Neutrophil (primary cell): ENCODE measurements at regions not wholly inside any gene's neighbourhood (a gene's known extent, or its start where the extent isn't known, plus 50 kb on each side); places are given as distances from the start of the nearest gene placed in this dataset.

Source experiments
- H3K27ac ChIP-seq: fragments of 200-600 bp; sonication (generic); 2 replicates; pipeline ENCODE4 v1.5.1; 2016; ENCODE audit warnings: mild to moderate bottlenecking, moderate library complexity
- H3K27me3 ChIP-seq: fragments of 200-600 bp; sonication (generic); 2 replicates; pipeline ENCODE4 v1.6.0; 2016; ENCODE audit warnings: mild to moderate bottlenecking
- H3K36me3 ChIP-seq: fragments of 200-600 bp; sonication (generic); 2 replicates; pipeline ENCODE4 v1.5.1; 2017
- H3K4me1 ChIP-seq, 2 experiments: fragments of 200-600 bp in 1 of 2; sonication (generic) in 1 of 2; 1 replicate in 1 of 2; 2 replicates in 1 of 2; pipeline versions ENCODE4 v1.5.1 to v1.6.1; 2013 to 2016; ENCODE audit warnings: low read depth in 1 of 2, low read length in 1 of 2, mild to moderate bottlenecking in 1 of 2, moderate library complexity in 1 of 2; ENCODE audit not compliant: control insufficient read depth in 1 of 2, insufficient read depth in 1 of 2
- H3K4me3 ChIP-seq, 2 experiments: fragments of 200-600 bp in 1 of 2; sonication (generic) in 1 of 2; 1 replicate in 1 of 2; 2 replicates in 1 of 2; pipeline ENCODE4 v1.5.1; 2013 to 2016; ENCODE audit warnings: low read depth in 1 of 2, low read length in 1 of 2, mild to moderate bottlenecking in 1 of 2, moderate library complexity in 1 of 2
- H3K9me3 ChIP-seq: fragments of 200-600 bp; sonication (generic); 2 replicates; pipeline ENCODE4 v1.5.1; 2016
- TF ChIP-seq, protein P1 (sequence below): fragments of 200-600 bp; sonication (generic); IDR thresholded peaks from 2 replicates; pipeline ENCODE4 v1.5.1; 2016; ENCODE audit warnings: antibody characterized with exemption

DNA sequence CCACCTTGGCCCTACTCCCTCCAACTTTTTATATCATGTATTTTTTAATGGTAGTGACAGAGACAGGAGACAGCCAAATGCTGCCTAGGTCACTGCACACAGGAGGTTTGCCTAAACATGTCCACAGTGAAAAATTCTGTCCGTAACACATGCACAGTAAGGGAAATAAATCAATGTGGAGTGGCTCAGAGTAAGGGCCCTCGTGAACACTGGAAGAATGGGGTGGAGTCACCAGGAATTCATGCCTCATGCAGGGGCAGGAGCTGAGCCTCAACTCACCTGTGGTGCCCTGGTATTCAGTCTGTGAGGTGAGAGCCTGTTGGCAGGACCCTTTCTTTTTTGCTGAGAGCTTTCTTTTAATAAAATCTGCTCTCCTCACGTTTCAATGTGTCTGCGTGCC lies 289.1 kb downstream of the TGFB2 start:
- H3K4me1 ChIP-seq = no peaks in the 10 kb centered on the region
- H3K36me3 ChIP-seq = no peaks in the 10 kb centered on the region
- no peak overlapping the region for H3K4me3 ChIP-seq
- no peaks in the 10 kb centered on the region for H3K9me3 ChIP-seq
- no peaks in the 10 kb centered on the region for H3K27me3 ChIP-seq
- H3K27ac ChIP-seq = no peak overlapping the region
- TF ChIP-seq, protein P1, sequence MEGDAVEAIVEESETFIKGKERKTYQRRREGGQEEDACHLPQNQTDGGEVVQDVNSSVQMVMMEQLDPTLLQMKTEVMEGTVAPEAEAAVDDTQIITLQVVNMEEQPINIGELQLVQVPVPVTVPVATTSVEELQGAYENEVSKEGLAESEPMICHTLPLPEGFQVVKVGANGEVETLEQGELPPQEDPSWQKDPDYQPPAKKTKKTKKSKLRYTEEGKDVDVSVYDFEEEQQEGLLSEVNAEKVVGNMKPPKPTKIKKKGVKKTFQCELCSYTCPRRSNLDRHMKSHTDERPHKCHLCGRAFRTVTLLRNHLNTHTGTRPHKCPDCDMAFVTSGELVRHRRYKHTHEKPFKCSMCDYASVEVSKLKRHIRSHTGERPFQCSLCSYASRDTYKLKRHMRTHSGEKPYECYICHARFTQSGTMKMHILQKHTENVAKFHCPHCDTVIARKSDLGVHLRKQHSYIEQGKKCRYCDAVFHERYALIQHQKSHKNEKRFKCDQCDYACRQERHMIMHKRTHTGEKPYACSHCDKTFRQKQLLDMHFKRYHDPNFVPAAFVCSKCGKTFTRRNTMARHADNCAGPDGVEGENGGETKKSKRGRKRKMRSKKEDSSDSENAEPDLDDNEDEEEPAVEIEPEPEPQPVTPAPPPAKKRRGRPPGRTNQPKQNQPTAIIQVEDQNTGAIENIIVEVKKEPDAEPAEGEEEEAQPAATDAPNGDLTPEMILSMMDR = no peak

DNA sequence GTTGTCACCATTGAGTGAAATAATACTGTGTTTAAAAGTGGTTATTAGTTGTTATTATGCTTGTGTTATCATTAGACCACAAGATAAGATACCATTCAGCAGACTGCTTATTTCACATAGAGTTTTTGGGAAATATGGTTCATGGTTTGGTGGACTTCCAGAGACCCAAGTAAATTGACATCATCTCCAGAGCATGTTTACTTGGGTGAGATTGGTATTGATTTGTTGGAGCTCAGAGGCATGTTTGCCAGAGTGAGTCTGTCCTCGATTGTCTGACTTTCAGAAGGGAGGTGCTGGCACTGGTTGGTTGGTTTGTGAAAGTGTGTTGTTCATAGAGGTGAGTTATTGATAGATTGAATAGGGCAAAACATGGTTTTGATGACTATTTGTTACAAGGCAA lies 291.4 kb downstream of the TGFB2 start:
- Histone ChIP-seq H3K27ac (no peak overlapping the region), H3K36me3 (no peaks in the 10 kb centered on the region), H3K27me3 (no peaks in the 10 kb centered on the region), H3K4me3 (no peak overlapping the region), H3K4me1 (no peaks in the 10 kb centered on the region), H3K9me3 (no peaks in the 10 kb centered on the region)
- TF ChIP-seq, protein P1 = no peak

DNA sequence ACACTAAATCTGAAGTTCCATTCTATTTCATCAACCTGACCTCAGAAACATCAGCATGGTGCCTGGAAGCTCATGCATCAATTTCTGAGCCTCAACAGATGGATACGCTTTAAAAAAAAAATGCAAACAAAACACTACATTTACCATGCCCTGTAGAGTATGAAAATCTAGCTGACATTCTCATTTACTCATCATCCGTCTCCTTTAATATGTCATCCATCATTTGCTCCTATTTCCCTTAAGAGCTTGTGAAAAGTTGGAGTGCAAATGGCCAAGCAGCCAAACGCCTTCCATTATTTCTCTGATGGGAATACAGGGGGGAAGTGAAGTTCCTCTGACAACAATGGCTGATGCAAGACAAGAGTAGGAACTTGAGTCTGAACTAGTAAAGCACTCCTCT lies 295.0 kb downstream of the TGFB2 start:
- H3K27ac ChIP-seq = no peak overlapping the region
- no peak overlapping the region for H3K4me3 ChIP-seq
- H3K9me3 ChIP-seq = no peaks in the 10 kb centered on the region
- no peaks in the 10 kb centered on the region for H3K36me3 ChIP-seq
- TF ChIP-seq, protein P1 = no peak
- no peaks in the 10 kb centered on the region for H3K27me3 ChIP-seq
- H3K4me1 ChIP-seq = no peaks in the 10 kb centered on the region

- TF ChIP-seq, protein P1 = no peak
- Histone ChIP-seq H3K9me3 (no peaks in the 10 kb centered on the region), H3K36me3 (no peaks in the 10 kb centered on the region), H3K4me1 (no peaks in the 10 kb centered on the region), H3K27me3 (no peaks in the 10 kb centered on the region), H3K4me3 (no peak overlapping the region), H3K27ac (no peak overlapping the region)
Observed at GRCh38 chr1:218642033-218642948, 297.2 kb downstream of the TGFB2 start.

- Histone ChIP-seq H3K4me3 (no peak overlapping the region), H3K27ac (no peak overlapping the region), H3K27me3 (no peaks in the 10 kb centered on the region), H3K4me1 (no peaks in the 10 kb centered on the region), H3K36me3 (no peaks in the 10 kb centered on the region), H3K9me3 (no peaks in the 10 kb centered on the region)
- TF ChIP-seq, protein P1 = no peak
Observed at GRCh38 chr1:218643281-218643680, 298.1 kb downstream of the TGFB2 start.
